Cardiac fibroblast (primary cell): ENCODE measurements at regions not wholly inside any gene's neighbourhood (a gene's known extent, or its start where the extent isn't known, plus 50 kb on each side); places are given as distances from the start of the nearest gene placed in this dataset.

Experiments used
- DNase-seq, 2 donors: peaks; one replicate each; pipeline versions ENCODE4 v3.0.0 to v3.0.0-alpha.2; 2010; ENCODE audit warnings: low read depth in 2 of 2
- H3K4me3 ChIP-seq, 2 donors: replicated peaks in 1 of 2; 1 replicate in 1 of 2; 2 replicates in 1 of 2; pipeline ENCODE4 v1.5.1; 2011; ENCODE audit warnings: low read depth in 2 of 2, low read length in 2 of 2, mild to moderate bottlenecking in 2 of 2, moderate library complexity in 1 of 2
- TF ChIP-seq, protein P1 (sequence below): IDR thresholded peaks from one replicate; pipeline ENCODE4 v1.5.1; 2011; ENCODE audit warnings: low read depth, mild to moderate bottlenecking, low read length, inconsistent platforms

DNA sequence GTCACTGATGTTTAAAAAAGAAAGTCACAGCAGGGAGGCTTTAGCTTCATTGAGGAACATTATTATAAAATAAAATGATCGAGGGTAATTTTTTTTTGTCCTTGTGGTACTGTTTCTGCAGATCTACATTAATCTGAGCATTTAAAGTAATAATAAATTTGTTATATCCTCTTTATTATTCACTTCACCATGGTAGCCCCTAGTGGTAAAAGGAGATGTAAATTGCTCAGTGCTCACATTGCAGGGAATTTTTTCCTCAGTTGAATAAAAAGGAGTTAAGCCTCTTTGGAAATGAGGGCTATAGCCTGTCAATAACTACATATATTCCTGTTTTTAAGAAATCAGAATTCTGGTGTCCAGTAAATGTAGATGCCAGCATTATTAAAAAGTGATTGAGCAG, 99.7 kb upstream of the VPREB1 start:
- DNase-seq: peak in 1 of 2 donors; percentile 20

DNA sequence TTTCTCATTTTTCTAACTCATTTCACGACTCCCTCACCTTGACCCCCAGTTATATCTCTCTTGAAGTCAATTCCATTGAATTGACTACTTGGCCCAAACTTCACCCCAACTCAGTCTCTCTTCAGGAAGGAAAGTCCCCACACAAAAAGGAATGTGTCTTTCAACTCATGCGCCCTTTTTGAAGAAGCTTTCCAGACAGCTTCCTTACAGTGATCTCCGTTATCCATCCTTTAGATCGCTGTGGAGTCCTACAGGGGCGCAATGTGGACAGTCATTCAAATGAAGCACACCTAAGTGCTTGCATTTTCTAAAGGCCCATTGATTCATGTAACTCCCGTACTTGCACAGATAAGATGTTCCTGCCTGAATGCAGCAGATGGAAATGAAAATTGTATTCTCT, 101.1 kb upstream of the VPREB1 start:
- TF ChIP-seq, protein P1, sequence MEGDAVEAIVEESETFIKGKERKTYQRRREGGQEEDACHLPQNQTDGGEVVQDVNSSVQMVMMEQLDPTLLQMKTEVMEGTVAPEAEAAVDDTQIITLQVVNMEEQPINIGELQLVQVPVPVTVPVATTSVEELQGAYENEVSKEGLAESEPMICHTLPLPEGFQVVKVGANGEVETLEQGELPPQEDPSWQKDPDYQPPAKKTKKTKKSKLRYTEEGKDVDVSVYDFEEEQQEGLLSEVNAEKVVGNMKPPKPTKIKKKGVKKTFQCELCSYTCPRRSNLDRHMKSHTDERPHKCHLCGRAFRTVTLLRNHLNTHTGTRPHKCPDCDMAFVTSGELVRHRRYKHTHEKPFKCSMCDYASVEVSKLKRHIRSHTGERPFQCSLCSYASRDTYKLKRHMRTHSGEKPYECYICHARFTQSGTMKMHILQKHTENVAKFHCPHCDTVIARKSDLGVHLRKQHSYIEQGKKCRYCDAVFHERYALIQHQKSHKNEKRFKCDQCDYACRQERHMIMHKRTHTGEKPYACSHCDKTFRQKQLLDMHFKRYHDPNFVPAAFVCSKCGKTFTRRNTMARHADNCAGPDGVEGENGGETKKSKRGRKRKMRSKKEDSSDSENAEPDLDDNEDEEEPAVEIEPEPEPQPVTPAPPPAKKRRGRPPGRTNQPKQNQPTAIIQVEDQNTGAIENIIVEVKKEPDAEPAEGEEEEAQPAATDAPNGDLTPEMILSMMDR: no peak
- H3K4me3 ChIP-seq: no peak overlapping the region
- DNase-seq: no peak

More for the DNA sequence above, 99.7 kb upstream of the VPREB1 start:
- TF ChIP-seq, protein P1: peak; percentile 19
- no peak overlapping the region for H3K4me3 ChIP-seq

DNA sequence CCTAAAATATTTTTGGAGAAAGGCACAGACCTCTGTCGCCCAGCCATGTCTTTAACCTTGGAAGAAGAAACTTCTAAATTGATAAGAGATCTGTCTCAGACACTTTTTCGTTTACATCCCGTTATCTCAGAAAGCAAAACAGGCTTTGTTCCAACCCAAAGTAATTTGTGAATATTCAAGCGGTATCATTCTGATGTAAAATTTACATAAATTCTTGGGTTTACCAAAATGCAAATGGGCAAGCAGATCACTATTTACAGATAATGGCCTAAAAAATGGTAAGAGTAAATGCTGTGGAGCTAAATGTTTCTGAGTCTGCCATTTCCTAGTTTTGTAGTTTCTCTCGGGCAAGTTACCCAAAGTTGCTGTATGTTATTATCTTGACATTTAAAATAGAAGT, 101.9 kb upstream of the VPREB1 start:
- H3K4me3 ChIP-seq: no peak overlapping the region
- DNase-seq: no peak
- TF ChIP-seq, protein P1: no peak

DNA sequence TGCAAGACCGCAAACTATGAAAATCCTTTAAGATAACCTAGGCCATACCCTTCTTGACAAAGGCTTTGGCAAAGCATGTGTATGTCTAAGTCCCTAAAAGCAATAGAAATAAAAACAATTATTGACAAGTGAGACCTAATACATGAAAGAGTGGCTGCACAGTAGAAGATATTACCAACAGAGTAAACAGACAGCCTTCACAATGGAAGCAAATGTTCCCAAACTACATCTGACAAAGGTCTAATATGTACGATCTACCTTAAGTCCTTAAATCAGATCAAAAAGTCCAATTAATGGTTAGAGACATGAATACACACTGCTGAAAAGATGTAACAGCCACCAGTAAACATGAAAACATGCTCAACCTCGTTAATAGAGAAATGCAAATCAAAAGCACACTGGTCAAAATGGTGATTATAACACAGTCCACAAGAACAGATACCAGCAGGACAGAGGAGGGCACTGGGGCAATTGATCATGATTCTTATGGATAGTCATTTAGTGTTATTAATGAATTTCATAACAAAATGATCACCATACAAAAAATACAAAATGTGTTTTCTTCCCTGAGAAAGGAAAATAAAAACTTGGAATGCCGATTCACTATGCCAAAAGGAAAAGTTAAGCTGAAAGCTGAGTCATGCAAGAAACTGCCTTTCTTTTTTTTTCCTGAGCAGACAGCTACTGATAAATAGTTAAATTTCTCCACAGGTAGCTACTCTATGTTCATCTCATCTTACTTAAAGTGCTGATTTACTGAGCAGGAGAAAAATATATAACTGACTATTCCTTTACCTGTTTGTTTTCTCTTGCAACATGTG, 102.6 kb upstream of the VPREB1 start:
- no peak for DNase-seq
- TF ChIP-seq, protein P1: no peak
- H3K4me3 ChIP-seq: no peak overlapping the region

DNA sequence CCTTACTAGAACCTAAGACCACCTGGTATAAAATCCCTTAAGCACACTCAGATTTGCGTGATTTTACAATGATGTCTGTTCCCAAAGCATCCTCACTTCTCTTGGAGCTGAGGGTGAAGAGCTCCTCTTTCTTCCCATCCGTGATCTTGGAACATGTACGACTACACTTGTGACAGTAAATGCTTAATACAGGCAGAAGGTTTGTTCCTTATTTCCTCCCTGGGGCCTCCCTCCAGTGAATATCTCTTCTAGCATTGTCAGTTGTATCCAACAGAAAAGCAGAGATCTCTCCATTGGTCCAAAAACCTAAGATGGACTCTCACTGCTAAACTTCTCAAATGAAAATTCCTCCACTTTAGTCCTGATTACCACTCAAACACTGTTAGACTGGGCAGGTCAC, 103.6 kb upstream of the VPREB1 start:
- no peak overlapping the region for H3K4me3 ChIP-seq
- TF ChIP-seq, protein P1: no peak

DNA sequence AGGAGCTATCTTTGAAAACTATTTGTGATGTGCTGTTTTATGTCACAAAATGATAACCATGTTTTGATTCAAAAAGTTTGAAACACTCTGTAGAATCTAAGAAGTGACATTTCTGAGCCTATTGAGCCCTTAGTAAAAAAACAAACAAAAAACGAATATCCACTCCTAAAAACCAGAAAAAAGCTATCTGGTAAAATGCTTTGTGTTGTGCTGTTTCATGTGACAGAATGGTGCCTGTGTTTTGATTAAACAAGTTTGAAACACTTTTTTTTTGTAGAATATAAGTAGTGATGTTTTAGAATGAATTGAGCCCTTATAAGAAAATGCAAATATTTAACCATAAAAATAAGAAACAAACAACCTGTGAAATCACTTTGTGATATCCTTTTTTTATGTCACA, 105.2 kb upstream of the VPREB1 start:
- no peak for DNase-seq
- TF ChIP-seq, protein P1: no peak
- no peak overlapping the region for H3K4me3 ChIP-seq

More for the DNA sequence above, 103.6 kb upstream of the VPREB1 start:
- DNase-seq: no peak

DNA sequence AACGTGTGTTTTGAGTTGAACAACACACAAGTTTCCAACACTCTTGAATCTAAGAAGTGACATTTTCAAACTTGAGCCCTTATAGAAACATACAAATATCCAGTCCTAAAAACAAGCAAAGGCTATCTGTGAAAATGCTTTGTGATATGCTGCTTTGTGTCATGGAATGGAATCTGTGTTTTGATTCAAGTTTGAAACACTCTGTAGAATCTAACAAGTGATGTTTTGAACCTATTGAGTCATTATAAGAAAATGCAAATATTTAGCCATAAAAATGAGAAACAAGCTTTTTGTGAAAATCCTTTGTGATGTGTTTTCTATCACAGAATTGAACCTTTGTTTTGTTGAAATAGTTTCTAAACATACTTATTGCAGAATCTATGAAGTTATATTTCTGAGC, 105.7 kb upstream of the VPREB1 start:
- TF ChIP-seq, protein P1: no peak
- DNase-seq: no peak
- no peak overlapping the region for H3K4me3 ChIP-seq
